CD14-positive monocyte (primary cell): ENCODE measurements at regions not wholly inside any gene's neighbourhood (a gene's known extent, or its start where the extent isn't known, plus 50 kb on each side); places are given as distances from the start of the nearest gene placed in this dataset.

Experiments used
- DNase-seq, 3 donors: peaks; one replicate each; pipeline ENCODE4 v3.0.0-alpha.2; 2011 to 2022
- H2AFZ ChIP-seq: 2 replicates; pipeline ENCODE4 v1.6.0; 2012; ENCODE audit warnings: mild to moderate bottlenecking, low read depth, low read length, inconsistent platforms; ENCODE audit not compliant: insufficient read depth, poor library complexity, severe bottlenecking
- H3K27ac ChIP-seq, 2 donors: 1 replicate in 1 of 2; 2 replicates in 1 of 2; pipeline ENCODE4 v1.5.1; 2012 to 2013; ENCODE audit warnings: low read length in 2 of 2, control low read depth in 1 of 2, inconsistent platforms in 1 of 2, low read depth in 1 of 2, mild to moderate bottlenecking in 1 of 2
- H3K27me3 ChIP-seq, 2 donors: one replicate each; pipeline versions ENCODE4 v1.6.0 to v1.6.1; 2011 to 2013; ENCODE audit warnings: low read length in 2 of 2; ENCODE audit not compliant: control insufficient read depth in 2 of 2, insufficient read depth in 2 of 2
- H3K36me3 ChIP-seq, 2 donors: replicated peaks in 1 of 2; 1 replicate in 1 of 2; 2 replicates in 1 of 2; pipeline versions ENCODE4 v1.5.1 to v1.6.1; 2012 to 2013; ENCODE audit warnings: low read length in 2 of 2, control low read depth in 1 of 2, inconsistent platforms in 1 of 2, mild to moderate bottlenecking in 1 of 2; ENCODE audit not compliant: insufficient read depth in 2 of 2, control insufficient read depth in 1 of 2
- H3K4me1 ChIP-seq, 2 donors: 1 replicate in 1 of 2; 2 replicates in 1 of 2; pipeline versions ENCODE4 v1.5.1 to v1.6.1; 2012 to 2013; ENCODE audit warnings: low read length in 2 of 2, control low read depth in 1 of 2, inconsistent platforms in 1 of 2, mild to moderate bottlenecking in 1 of 2, moderate library complexity in 1 of 2; ENCODE audit not compliant: insufficient read depth in 2 of 2, control insufficient read depth in 1 of 2
- H3K4me2 ChIP-seq: replicated peaks from 2 replicates; pipeline ENCODE3; 2012; ENCODE audit warnings: low read length, moderate library complexity, mild to moderate bottlenecking; ENCODE audit not compliant: poor library complexity, severe bottlenecking; ENCODE audit errors: extremely low read depth
- H3K4me3 ChIP-seq, 3 experiments: fragments of 200-600 bp in 1 of 3; sonication (generic) in 1 of 3; replicated peaks in 1 of 3; 1 replicate in 2 of 3; 2 replicates in 1 of 3; pipeline ENCODE4 v1.5.1; 2011 to 2013; ENCODE audit warnings: low read length in 3 of 3, mild to moderate bottlenecking in 3 of 3, control low read depth in 2 of 3, low read depth in 2 of 3, inconsistent platforms in 1 of 3, moderate library complexity in 1 of 3
- H3K79me2 ChIP-seq: 2 replicates; pipeline ENCODE4 v1.6.0; 2012; ENCODE audit warnings: mild to moderate bottlenecking, control low read depth, inconsistent platforms, low read length, moderate library complexity; ENCODE audit not compliant: insufficient read depth
- H3K9ac ChIP-seq: 2 replicates; pipeline ENCODE4 v1.6.0; 2017; ENCODE audit warnings: low read length, mild to moderate bottlenecking; ENCODE audit not compliant: insufficient read depth, poor library complexity, severe bottlenecking
- H3K9me3 ChIP-seq, 2 donors: replicated peaks in 1 of 2; 1 replicate in 1 of 2; 2 replicates in 1 of 2; pipeline versions ENCODE4 v1.5.1 to v1.6.1; 2012 to 2013; ENCODE audit warnings: low read length in 2 of 2, control low read depth in 1 of 2; ENCODE audit not compliant: control insufficient read depth in 1 of 2, insufficient read depth in 1 of 2
- H4K20me1 ChIP-seq: 2 replicates; pipeline ENCODE4 v1.6.0; 2012; ENCODE audit warnings: mild to moderate bottlenecking, low read length, control low read depth, moderate library complexity; ENCODE audit not compliant: insufficient read depth
- H3K27ac Mint-ChIP-seq, 7 donors: one replicate each; pipeline ENCODE4 v1.8.0; 2020; ENCODE audit warnings: mild to moderate bottlenecking in 7 of 7, mixed read lengths in 7 of 7, moderate library complexity in 6 of 7, inconsistent platforms in 2 of 7
- H3K27me3 Mint-ChIP-seq, 3 donors: one replicate each; pipeline ENCODE4 v1.8.0; 2021 to 2022; ENCODE audit warnings: low read depth in 3 of 3, mild to moderate bottlenecking in 3 of 3, mixed read lengths in 3 of 3, moderate library complexity in 3 of 3, inconsistent platforms in 1 of 3
- H3K36me3 Mint-ChIP-seq, 2 donors: one replicate each; pipeline ENCODE4 v1.8.0; 2020; ENCODE audit warnings: mixed read lengths in 2 of 2, inconsistent platforms in 1 of 2, mild to moderate bottlenecking in 1 of 2
- H3K4me1 Mint-ChIP-seq: one replicate; pipeline ENCODE4 v1.8.0; 2020; ENCODE audit warnings: mild to moderate bottlenecking, mixed read lengths
- H3K4me3 Mint-ChIP-seq, 2 donors: one replicate each; pipeline ENCODE4 v1.8.0; 2020; ENCODE audit warnings: mild to moderate bottlenecking in 2 of 2, mixed read lengths in 2 of 2, moderate library complexity in 1 of 2
- H3K9me3 Mint-ChIP-seq, 7 donors: one replicate each; pipeline ENCODE4 v1.8.0; 2020 to 2022; ENCODE audit warnings: mixed read lengths in 7 of 7, mild to moderate bottlenecking in 6 of 7, moderate library complexity in 6 of 7, inconsistent platforms in 2 of 7
- WGBS: methylation state at CpG from one replicate; pipeline ENCODE4 v1.1.5; 2013; ENCODE audit warnings: missing lambda C conversion rate; ENCODE audit not compliant: insufficient coverage; 5-methylcytosine and 5-hydroxymethylcytosine counted together
- intact Hi-C, 2 donors: fragments of 100-400 bp; cut with micrococcal nuclease; formaldehyde crosslinking; loops; one replicate each; pipeline versions ENCODE4 v1.15.0 to v1.15.1; 2023
- TF ChIP-seq, protein P1 (sequence below): fragments of 200-600 bp; IDR thresholded peaks from one replicate; pipeline ENCODE4 v1.8.0; 2022; ENCODE audit warnings: antibody characterized with exemption, mild to moderate bottlenecking

DNA sequence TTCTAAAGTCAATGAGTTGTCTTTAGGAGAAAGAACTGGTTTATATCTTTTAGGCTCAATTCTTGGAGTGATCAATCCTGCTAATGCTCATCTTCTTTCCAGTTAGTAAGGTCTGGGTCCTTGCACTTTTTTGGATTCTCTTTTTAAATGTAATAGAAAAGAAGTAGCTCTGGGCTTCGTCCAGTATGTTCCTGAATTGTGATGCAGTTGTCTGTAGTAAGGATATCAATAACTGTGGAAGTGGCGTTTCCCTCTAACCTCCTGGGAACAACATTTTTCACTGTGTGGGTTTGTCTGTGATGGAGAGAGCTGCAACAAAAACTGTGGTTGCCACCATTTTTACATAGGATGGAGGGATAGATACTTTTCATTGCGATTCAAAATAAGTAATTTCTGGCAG lies 367.2 kb downstream of the USP25 start:
- intact Hi-C loops: no loop called here
- H2AFZ ChIP-seq: no peak overlapping the region
- no peaks in the 10 kb centered on the region for H3K4me1 Mint-ChIP-seq
- no peaks in the 10 kb centered on the region for H3K4me1 ChIP-seq
- no peaks in the 10 kb centered on the region for H3K9me3 ChIP-seq
- no peaks in the 10 kb centered on the region for H3K36me3 ChIP-seq
- H3K4me2 ChIP-seq: no peak overlapping the region
- H3K27ac Mint-ChIP-seq: no peak overlapping the region
- H3K27me3 Mint-ChIP-seq: no peaks in the 10 kb centered on the region
- no peaks in the 10 kb centered on the region for H3K36me3 Mint-ChIP-seq
- H3K9ac ChIP-seq: no peak overlapping the region
- WGBS: 80% methylated on average over 1 of the region's 3 CpGs
- peaks cover 0 to 3% (median 0%) of the 10 kb centered on the region in 7 donors for H3K9me3 Mint-ChIP-seq
- TF ChIP-seq, protein P1, sequence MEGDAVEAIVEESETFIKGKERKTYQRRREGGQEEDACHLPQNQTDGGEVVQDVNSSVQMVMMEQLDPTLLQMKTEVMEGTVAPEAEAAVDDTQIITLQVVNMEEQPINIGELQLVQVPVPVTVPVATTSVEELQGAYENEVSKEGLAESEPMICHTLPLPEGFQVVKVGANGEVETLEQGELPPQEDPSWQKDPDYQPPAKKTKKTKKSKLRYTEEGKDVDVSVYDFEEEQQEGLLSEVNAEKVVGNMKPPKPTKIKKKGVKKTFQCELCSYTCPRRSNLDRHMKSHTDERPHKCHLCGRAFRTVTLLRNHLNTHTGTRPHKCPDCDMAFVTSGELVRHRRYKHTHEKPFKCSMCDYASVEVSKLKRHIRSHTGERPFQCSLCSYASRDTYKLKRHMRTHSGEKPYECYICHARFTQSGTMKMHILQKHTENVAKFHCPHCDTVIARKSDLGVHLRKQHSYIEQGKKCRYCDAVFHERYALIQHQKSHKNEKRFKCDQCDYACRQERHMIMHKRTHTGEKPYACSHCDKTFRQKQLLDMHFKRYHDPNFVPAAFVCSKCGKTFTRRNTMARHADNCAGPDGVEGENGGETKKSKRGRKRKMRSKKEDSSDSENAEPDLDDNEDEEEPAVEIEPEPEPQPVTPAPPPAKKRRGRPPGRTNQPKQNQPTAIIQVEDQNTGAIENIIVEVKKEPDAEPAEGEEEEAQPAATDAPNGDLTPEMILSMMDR: no peak
- no peak overlapping the region for H3K4me3 Mint-ChIP-seq
- no peaks in the 10 kb centered on the region for H4K20me1 ChIP-seq
- no peak for DNase-seq
- no peak overlapping the region for H3K27ac ChIP-seq
- H3K4me3 ChIP-seq: no peak overlapping the region
- H3K79me2 ChIP-seq: no peaks in the 10 kb centered on the region
- H3K27me3 ChIP-seq: no peaks in the 10 kb centered on the region

DNA sequence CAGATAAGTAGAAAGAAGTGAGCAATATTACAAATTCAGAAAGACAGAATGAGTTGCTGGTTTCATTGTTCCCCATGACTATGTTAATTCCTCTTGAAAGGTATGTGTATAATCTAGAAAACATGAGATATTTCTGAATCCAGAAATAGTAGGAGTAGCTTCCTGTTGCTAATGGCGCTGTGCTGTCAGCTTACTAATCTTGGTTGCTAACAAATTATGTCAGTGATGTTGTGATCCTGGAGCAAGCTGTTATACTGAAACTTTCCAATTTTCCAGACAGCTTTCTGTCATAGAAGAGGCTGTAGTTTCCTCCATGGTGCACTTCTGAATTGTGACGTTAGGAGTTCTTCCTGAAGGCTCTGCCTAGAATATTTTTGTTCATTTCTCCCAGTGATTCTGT lies 372.3 kb downstream of the USP25 start:
- Histone ChIP-seq H3K27ac (no peak overlapping the region), H3K9ac (no peak overlapping the region), H3K9me3 (peaks cover 0 to 7% of the 10 kb centered on the region in 2 donors), H3K4me1 (no peaks in the 10 kb centered on the region), H2AFZ (no peak overlapping the region), H3K36me3 (no peaks in the 10 kb centered on the region), H3K4me2 (no peak overlapping the region), H4K20me1 (no peaks in the 10 kb centered on the region), H3K4me3 (no peak overlapping the region), H3K27me3 (no peaks in the 10 kb centered on the region), H3K79me2 (no peaks in the 10 kb centered on the region)
- no peak overlapping the region for H3K4me3 Mint-ChIP-seq
- DNase-seq: no peak
- no peaks in the 10 kb centered on the region for H3K4me1 Mint-ChIP-seq
- WGBS: no CpG with 5 or more reads among the region's 2 CpGs
- TF ChIP-seq, protein P1: no peak
- intact Hi-C loops: no loop called here
- peaks cover 3 to 9% (median 5%) of the 10 kb centered on the region in 7 donors for H3K9me3 Mint-ChIP-seq
- H3K27ac Mint-ChIP-seq: no peak overlapping the region
- H3K36me3 Mint-ChIP-seq: no peaks in the 10 kb centered on the region
- no peaks in the 10 kb centered on the region for H3K27me3 Mint-ChIP-seq
